Adrenal gland (tissue), 9 donors: ENCODE measurements at regions not wholly inside any gene's neighbourhood (a gene's known extent, or its start where the extent isn't known, plus 50 kb on each side); places are given as distances from the start of the nearest gene placed in this dataset.

Experiments used
- DNase-seq, 7 donors: peaks; one replicate each; pipeline ENCODE4 v3.0.0-alpha.2; 2019 to 2020
- H3K27ac ChIP-seq, 5 donors: fragments of 200-600 bp; sonication (generic) in 4 of 5; 1 replicate in 3 of 5; 2 replicates in 2 of 5; pipeline versions ENCODE4 v1.5.1 to v1.8.0; 2016 to 2020; ENCODE audit warnings: mild to moderate bottlenecking in 1 of 5
- H3K27me3 ChIP-seq: fragments of 200-600 bp; 2 replicates; pipeline ENCODE4 v1.8.0; 2021
- H3K36me3 ChIP-seq, 2 donors: fragments of 200-600 bp; replicated peaks in 1 of 2; 1 replicate in 1 of 2; 2 replicates in 1 of 2; pipeline versions ENCODE4 v1.5.1 to v1.8.0; 2018 to 2022
- H3K4me1 ChIP-seq, 2 donors: fragments of 200-600 bp; replicated peaks in 1 of 2; 1 replicate in 1 of 2; 2 replicates in 1 of 2; pipeline versions ENCODE4 v1.5.1 to v1.8.0; 2018 to 2021
- H3K4me3 ChIP-seq, 4 donors: fragments of 200-600 bp; sonication (generic) in 3 of 4; one replicate each; pipeline ENCODE4 v1.5.1; 2016 to 2018
- H3K9me3 ChIP-seq, 3 donors: fragments of 200-600 bp; sonication (generic) in 1 of 3; replicated peaks in 1 of 3; 1 replicate in 2 of 3; 2 replicates in 1 of 3; pipeline versions ENCODE4 v1.5.1 to v1.8.0; 2016 to 2021
- POLR2A ChIP-seq, 2 donors: fragments of 450-650 bp; IDR thresholded peaks; one replicate each; pipeline ENCODE4 v1.6.1; 2017; ENCODE audit warnings: antibody characterized with exemption in 2 of 2, mild to moderate bottlenecking in 2 of 2, moderate library complexity in 1 of 2
- WGBS, 4 donors: extraction: QIAGEN DNeasy Blood & Tissue Kit in 2 of 4; methylation state at CpG; one replicate each; pipeline versions ENCODE4 v1.1.5 to v1.1.7; 2013 to 2017; 5-methylcytosine and 5-hydroxymethylcytosine counted together
- intact Hi-C, 2 donors: fragments of 100-400 bp; cut with DNase I; formaldehyde crosslinking; loops; one replicate each; pipeline versions ENCODE4 v1.14.1 to v1.15.0; 2022 to 2023
- TF ChIP-seq, protein P1 (sequence below), 6 experiments: fragments of 450-650 bp in 4 of 6; fragments of 200-600 bp in 2 of 6; sonication (generic) in 1 of 6; IDR thresholded peaks; 1 replicate in 5 of 6; 2 replicates in 1 of 6; pipeline versions ENCODE4 v1.5.1 to v1.8.0; 2016 to 2021; ENCODE audit warnings: antibody characterized with exemption in 6 of 6, mild to moderate bottlenecking in 2 of 6, moderate library complexity in 1 of 6
- donor health status: healthy with polysubstance abuse.
- donor health status: Bipolar disorder and iron deficiency.
- donor health status: DM: yes; HTN: yes; CAD: no.
- donor health status: DM: no; HTN: no; CAD: no.
- donor health status: DM: no; HTN: no; CAD: no.

DNA sequence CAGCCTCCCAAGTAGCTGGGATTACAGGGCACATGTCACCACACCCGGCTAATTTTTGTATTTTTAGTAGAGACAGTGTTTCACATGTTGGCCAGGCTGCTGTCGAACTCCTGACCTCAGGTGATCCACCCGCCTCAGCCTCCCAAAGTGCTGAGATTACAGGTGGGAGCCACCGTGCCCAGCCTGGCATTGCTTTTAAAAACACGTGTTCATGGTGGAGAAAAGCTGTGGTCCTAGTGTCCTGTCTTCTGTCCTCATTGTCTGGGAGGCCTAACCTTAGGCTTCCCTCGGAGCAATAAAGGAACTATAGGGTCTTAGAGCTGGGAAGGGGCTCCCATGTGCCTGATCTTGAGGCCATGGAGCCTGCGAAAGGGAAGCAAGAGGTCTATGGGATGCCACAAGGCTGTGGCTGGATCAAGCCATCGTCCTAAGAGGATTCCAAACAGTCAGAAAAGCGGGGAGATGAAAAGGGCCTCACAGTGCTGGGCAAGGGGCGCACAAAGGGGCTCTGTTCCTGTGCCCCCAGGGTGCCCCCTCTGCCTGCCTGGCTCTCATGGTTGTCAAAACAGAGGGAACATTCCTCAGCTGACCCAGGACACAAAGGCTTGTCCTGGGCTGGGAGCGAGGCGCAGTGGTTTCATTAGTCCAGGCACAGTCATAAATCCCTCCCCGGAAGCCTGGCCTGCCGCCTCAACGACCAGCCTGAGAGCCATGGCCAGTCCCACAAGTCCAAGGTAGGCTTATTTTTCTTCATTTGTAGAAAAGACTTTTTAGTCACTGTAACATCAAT, 106.6 kb upstream of the TNS3 start:
- no peak overlapping the region for H3K27ac ChIP-seq
- intact Hi-C loops, result no loop called here
- H3K27me3 ChIP-seq, result no peaks in the 10 kb centered on the region
- no peak for DNase-seq
- TF ChIP-seq, protein P1, sequence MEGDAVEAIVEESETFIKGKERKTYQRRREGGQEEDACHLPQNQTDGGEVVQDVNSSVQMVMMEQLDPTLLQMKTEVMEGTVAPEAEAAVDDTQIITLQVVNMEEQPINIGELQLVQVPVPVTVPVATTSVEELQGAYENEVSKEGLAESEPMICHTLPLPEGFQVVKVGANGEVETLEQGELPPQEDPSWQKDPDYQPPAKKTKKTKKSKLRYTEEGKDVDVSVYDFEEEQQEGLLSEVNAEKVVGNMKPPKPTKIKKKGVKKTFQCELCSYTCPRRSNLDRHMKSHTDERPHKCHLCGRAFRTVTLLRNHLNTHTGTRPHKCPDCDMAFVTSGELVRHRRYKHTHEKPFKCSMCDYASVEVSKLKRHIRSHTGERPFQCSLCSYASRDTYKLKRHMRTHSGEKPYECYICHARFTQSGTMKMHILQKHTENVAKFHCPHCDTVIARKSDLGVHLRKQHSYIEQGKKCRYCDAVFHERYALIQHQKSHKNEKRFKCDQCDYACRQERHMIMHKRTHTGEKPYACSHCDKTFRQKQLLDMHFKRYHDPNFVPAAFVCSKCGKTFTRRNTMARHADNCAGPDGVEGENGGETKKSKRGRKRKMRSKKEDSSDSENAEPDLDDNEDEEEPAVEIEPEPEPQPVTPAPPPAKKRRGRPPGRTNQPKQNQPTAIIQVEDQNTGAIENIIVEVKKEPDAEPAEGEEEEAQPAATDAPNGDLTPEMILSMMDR (IDR thresholded peaks at IDR 0.05), result no peak
- TF ChIP-seq POLR2A (IDR thresholded peaks at IDR 0.05), result no peak
- no peak overlapping the region for H3K4me3 ChIP-seq
- peaks cover 8 to 26% of the 10 kb centered on the region in 2 donors for H3K4me1 ChIP-seq
- no peaks in the 10 kb centered on the region for H3K36me3 ChIP-seq
- WGBS, 4 donors, result 81 to 90% (median 88%) methylated on average over 14 to 15 of the region's 15 CpGs
- H3K9me3 ChIP-seq, result no peaks in the 10 kb centered on the region

DNA sequence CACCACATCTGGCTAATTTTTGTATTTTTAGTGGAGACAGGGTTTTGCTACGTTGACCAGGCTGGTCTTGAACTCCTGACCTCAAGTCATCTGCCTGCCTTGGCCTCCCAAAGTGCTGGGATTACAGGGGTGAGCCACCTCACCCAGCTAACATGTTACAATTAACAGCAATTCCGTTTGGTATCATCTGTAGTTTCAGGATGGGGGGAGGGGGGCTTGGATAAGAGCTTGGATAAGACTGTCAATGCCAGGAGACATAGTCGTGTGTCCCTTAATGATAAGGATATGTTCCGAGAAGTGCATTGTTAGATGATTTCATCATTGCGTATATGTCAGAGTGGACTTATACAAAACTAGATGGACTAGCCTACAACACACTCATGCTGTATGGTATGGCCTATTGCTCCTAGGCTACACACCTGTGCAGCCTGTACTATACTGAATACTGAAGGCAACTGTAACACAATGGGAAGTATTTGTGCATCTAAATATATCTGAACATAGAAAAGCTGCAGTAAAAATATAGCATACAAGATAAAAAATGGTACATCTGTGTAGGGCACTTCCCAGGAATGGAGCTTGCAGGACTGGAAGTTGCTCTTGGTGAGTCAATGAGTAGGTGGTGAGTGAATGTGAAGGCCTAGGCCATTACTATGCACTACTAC, 103.9 kb upstream of the TNS3 start:
- H3K4me3 ChIP-seq, result no peak overlapping the region
- no peak for DNase-seq
- no peaks in the 10 kb centered on the region for H3K36me3 ChIP-seq
- WGBS, 4 donors, result 89 to 95% (median 89%) methylated on average over 4 to 5 of the region's 5 CpGs
- peaks cover 0 to 7% of the 10 kb centered on the region in 2 donors for H3K4me1 ChIP-seq
- no peaks in the 10 kb centered on the region for H3K27me3 ChIP-seq
- TF ChIP-seq POLR2A (IDR thresholded peaks at IDR 0.05), result no peak
- TF ChIP-seq, protein P1 (IDR thresholded peaks at IDR 0.05), result no peak
- H3K9me3 ChIP-seq, result no peaks in the 10 kb centered on the region
- intact Hi-C loops, result no loop called here
- H3K27ac ChIP-seq, result no peak overlapping the region

DNA sequence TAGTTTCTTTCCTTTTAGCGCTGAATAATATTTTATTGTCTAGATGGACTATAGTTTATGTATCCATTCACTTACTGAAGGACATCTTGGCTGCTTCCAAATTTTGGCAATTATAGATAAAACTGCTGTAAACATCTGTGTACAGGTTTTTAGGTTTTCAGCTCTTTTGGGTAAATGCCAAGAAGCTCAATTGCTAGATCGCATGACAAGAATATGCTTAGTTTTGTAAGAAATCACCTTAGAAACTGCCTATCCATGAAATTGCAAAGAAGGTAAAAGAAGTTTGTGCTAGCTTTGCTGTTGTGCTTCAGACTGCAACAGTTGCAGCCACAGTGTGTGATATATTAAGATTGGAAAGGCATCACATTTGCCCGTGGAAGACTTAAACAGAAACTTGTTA, 103.2 kb upstream of the TNS3 start:
- no peak for DNase-seq
- Histone ChIP-seq H3K4me3 (no peak overlapping the region), H3K36me3 (no peaks in the 10 kb centered on the region), H3K27ac (no peak overlapping the region), H3K9me3 (no peaks in the 10 kb centered on the region), H3K4me1 (no peaks in the 10 kb centered on the region), H3K27me3 (no peaks in the 10 kb centered on the region)
- no peak for TF ChIP-seq POLR2A (IDR thresholded peaks at IDR 0.05)
- TF ChIP-seq, protein P1 (IDR thresholded peaks at IDR 0.05), result no peak
- intact Hi-C loops, result no loop called here
- 73 to 97% (median 94%) methylated on average over 3 of the region's 3 CpGs for WGBS, 4 donors

DNA sequence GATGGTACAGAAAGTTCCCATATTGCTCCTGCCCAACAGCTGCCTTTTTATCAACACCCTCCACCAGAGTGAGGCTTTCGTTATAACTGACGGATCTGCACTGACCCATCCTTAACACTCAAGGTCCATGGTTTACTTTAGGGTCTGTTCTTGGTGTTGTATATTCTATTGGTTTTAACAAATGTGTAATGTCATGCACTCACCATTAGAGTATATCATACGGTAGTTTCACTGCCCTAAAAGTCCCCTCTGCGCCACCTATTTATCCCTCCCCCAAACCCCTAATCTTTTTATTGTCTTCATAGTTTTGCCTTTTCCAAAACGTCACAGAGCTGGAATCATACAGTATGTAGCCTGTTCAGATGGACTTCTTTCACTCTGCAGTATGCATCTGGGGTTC, 102.8 kb upstream of the TNS3 start:
- DNase-seq, result no peak
- Histone ChIP-seq H3K27me3 (no peaks in the 10 kb centered on the region), H3K27ac (no peak overlapping the region), H3K9me3 (no peaks in the 10 kb centered on the region), H3K4me1 (no peaks in the 10 kb centered on the region), H3K36me3 (no peaks in the 10 kb centered on the region), H3K4me3 (no peak overlapping the region)
- intact Hi-C loops, result no loop called here
- TF ChIP-seq POLR2A (IDR thresholded peaks at IDR 0.05), result no peak
- TF ChIP-seq, protein P1 (IDR thresholded peaks at IDR 0.05), result no peak
- WGBS, 4 donors, result 73 to 91% (median 83%) methylated on average over 5 of the region's 5 CpGs
